CD14-positive monocyte (primary cell): ENCODE measurements at regions not wholly inside any gene's neighbourhood (a gene's known extent, or its start where the extent isn't known, plus 50 kb on each side); places are given as distances from the start of the nearest gene placed in this dataset.

Experiments used
- DNase-seq, 3 donors: peaks; one replicate each; pipeline ENCODE4 v3.0.0-alpha.2; 2011 to 2022
- H2AFZ ChIP-seq: 2 replicates; pipeline ENCODE4 v1.6.0; 2012; ENCODE audit warnings: mild to moderate bottlenecking, low read depth, low read length, inconsistent platforms; ENCODE audit not compliant: insufficient read depth, poor library complexity, severe bottlenecking
- H3K27ac ChIP-seq, 2 donors: 1 replicate in 1 of 2; 2 replicates in 1 of 2; pipeline ENCODE4 v1.5.1; 2012 to 2013; ENCODE audit warnings: low read length in 2 of 2, control low read depth in 1 of 2, inconsistent platforms in 1 of 2, low read depth in 1 of 2, mild to moderate bottlenecking in 1 of 2
- H3K27me3 ChIP-seq, 2 donors: one replicate each; pipeline versions ENCODE4 v1.6.0 to v1.6.1; 2011 to 2013; ENCODE audit warnings: low read length in 2 of 2; ENCODE audit not compliant: control insufficient read depth in 2 of 2, insufficient read depth in 2 of 2
- H3K36me3 ChIP-seq, 2 donors: replicated peaks in 1 of 2; 1 replicate in 1 of 2; 2 replicates in 1 of 2; pipeline versions ENCODE4 v1.5.1 to v1.6.1; 2012 to 2013; ENCODE audit warnings: low read length in 2 of 2, control low read depth in 1 of 2, inconsistent platforms in 1 of 2, mild to moderate bottlenecking in 1 of 2; ENCODE audit not compliant: insufficient read depth in 2 of 2, control insufficient read depth in 1 of 2
- H3K4me1 ChIP-seq, 2 donors: 1 replicate in 1 of 2; 2 replicates in 1 of 2; pipeline versions ENCODE4 v1.5.1 to v1.6.1; 2012 to 2013; ENCODE audit warnings: low read length in 2 of 2, control low read depth in 1 of 2, inconsistent platforms in 1 of 2, mild to moderate bottlenecking in 1 of 2, moderate library complexity in 1 of 2; ENCODE audit not compliant: insufficient read depth in 2 of 2, control insufficient read depth in 1 of 2
- H3K4me2 ChIP-seq: replicated peaks from 2 replicates; pipeline ENCODE3; 2012; ENCODE audit warnings: low read length, moderate library complexity, mild to moderate bottlenecking; ENCODE audit not compliant: poor library complexity, severe bottlenecking; ENCODE audit errors: extremely low read depth
- H3K4me3 ChIP-seq, 3 experiments: fragments of 200-600 bp in 1 of 3; sonication (generic) in 1 of 3; replicated peaks in 1 of 3; 1 replicate in 2 of 3; 2 replicates in 1 of 3; pipeline ENCODE4 v1.5.1; 2011 to 2013; ENCODE audit warnings: low read length in 3 of 3, mild to moderate bottlenecking in 3 of 3, control low read depth in 2 of 3, low read depth in 2 of 3, inconsistent platforms in 1 of 3, moderate library complexity in 1 of 3
- H3K79me2 ChIP-seq: 2 replicates; pipeline ENCODE4 v1.6.0; 2012; ENCODE audit warnings: mild to moderate bottlenecking, control low read depth, inconsistent platforms, low read length, moderate library complexity; ENCODE audit not compliant: insufficient read depth
- H3K9ac ChIP-seq: 2 replicates; pipeline ENCODE4 v1.6.0; 2017; ENCODE audit warnings: low read length, mild to moderate bottlenecking; ENCODE audit not compliant: insufficient read depth, poor library complexity, severe bottlenecking
- H3K9me3 ChIP-seq, 2 donors: replicated peaks in 1 of 2; 1 replicate in 1 of 2; 2 replicates in 1 of 2; pipeline versions ENCODE4 v1.5.1 to v1.6.1; 2012 to 2013; ENCODE audit warnings: low read length in 2 of 2, control low read depth in 1 of 2; ENCODE audit not compliant: control insufficient read depth in 1 of 2, insufficient read depth in 1 of 2
- H4K20me1 ChIP-seq: 2 replicates; pipeline ENCODE4 v1.6.0; 2012; ENCODE audit warnings: mild to moderate bottlenecking, low read length, control low read depth, moderate library complexity; ENCODE audit not compliant: insufficient read depth
- H3K27ac Mint-ChIP-seq, 7 donors: one replicate each; pipeline ENCODE4 v1.8.0; 2020; ENCODE audit warnings: mild to moderate bottlenecking in 7 of 7, mixed read lengths in 7 of 7, moderate library complexity in 6 of 7, inconsistent platforms in 2 of 7
- H3K27me3 Mint-ChIP-seq, 3 donors: one replicate each; pipeline ENCODE4 v1.8.0; 2021 to 2022; ENCODE audit warnings: low read depth in 3 of 3, mild to moderate bottlenecking in 3 of 3, mixed read lengths in 3 of 3, moderate library complexity in 3 of 3, inconsistent platforms in 1 of 3
- H3K36me3 Mint-ChIP-seq, 2 donors: one replicate each; pipeline ENCODE4 v1.8.0; 2020; ENCODE audit warnings: mixed read lengths in 2 of 2, inconsistent platforms in 1 of 2, mild to moderate bottlenecking in 1 of 2
- H3K4me1 Mint-ChIP-seq: one replicate; pipeline ENCODE4 v1.8.0; 2020; ENCODE audit warnings: mild to moderate bottlenecking, mixed read lengths
- H3K4me3 Mint-ChIP-seq, 2 donors: one replicate each; pipeline ENCODE4 v1.8.0; 2020; ENCODE audit warnings: mild to moderate bottlenecking in 2 of 2, mixed read lengths in 2 of 2, moderate library complexity in 1 of 2
- H3K9me3 Mint-ChIP-seq, 7 donors: one replicate each; pipeline ENCODE4 v1.8.0; 2020 to 2022; ENCODE audit warnings: mixed read lengths in 7 of 7, mild to moderate bottlenecking in 6 of 7, moderate library complexity in 6 of 7, inconsistent platforms in 2 of 7
- WGBS: methylation state at CpG from one replicate; pipeline ENCODE4 v1.1.5; 2013; ENCODE audit warnings: missing lambda C conversion rate; ENCODE audit not compliant: insufficient coverage; 5-methylcytosine and 5-hydroxymethylcytosine counted together
- intact Hi-C, 2 donors: fragments of 100-400 bp; cut with micrococcal nuclease; formaldehyde crosslinking; loops; one replicate each; pipeline versions ENCODE4 v1.15.0 to v1.15.1; 2023
- TF ChIP-seq, protein P1 (sequence below): fragments of 200-600 bp; IDR thresholded peaks from one replicate; pipeline ENCODE4 v1.8.0; 2022; ENCODE audit warnings: antibody characterized with exemption, mild to moderate bottlenecking

DNA sequence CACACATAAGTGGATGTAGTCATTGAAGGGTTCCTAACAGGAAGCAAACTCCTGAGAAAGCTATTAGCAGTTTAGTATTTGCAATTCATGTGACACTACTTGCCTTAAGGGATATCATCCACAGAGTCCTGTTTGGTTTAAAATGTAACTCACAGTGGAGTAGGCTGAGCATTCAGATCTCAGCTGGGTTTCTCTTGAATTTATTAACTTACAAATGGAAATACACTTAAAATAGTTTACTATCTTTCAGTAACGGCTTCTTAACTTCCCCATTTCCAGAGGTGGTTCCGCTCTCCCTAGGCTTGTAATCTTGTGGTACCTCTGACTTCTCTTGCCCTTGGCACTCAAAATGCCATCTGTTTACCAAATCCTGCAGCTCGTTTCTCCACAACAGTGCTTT, 660.7 kb upstream of the ADAMTS16 start:
- H3K27me3 Mint-ChIP-seq = no peaks in the 10 kb centered on the region
- Histone ChIP-seq H3K4me1 (no peaks in the 10 kb centered on the region), H3K27ac (no peak overlapping the region), H3K9ac (no peak overlapping the region), H4K20me1 (no peaks in the 10 kb centered on the region), H2AFZ (no peak overlapping the region), H3K9me3 (peaks cover 7 to 8% of the 10 kb centered on the region in 2 donors), H3K27me3 (no peaks in the 10 kb centered on the region), H3K4me2 (no peak overlapping the region), H3K4me3 (no peak overlapping the region), H3K79me2 (no peaks in the 10 kb centered on the region), H3K36me3 (no peaks in the 10 kb centered on the region)
- no peaks in the 10 kb centered on the region for H3K36me3 Mint-ChIP-seq
- 30% methylated on average over 3 of the region's 3 CpGs for WGBS
- no peak for DNase-seq
- intact Hi-C loops = no loop called here
- no peaks in the 10 kb centered on the region for H3K4me1 Mint-ChIP-seq
- no peak overlapping the region for H3K4me3 Mint-ChIP-seq
- H3K9me3 Mint-ChIP-seq = peaks cover 0 to 19% (median 3%) of the 10 kb centered on the region in 7 donors
- no peak overlapping the region for H3K27ac Mint-ChIP-seq
- TF ChIP-seq, protein P1, sequence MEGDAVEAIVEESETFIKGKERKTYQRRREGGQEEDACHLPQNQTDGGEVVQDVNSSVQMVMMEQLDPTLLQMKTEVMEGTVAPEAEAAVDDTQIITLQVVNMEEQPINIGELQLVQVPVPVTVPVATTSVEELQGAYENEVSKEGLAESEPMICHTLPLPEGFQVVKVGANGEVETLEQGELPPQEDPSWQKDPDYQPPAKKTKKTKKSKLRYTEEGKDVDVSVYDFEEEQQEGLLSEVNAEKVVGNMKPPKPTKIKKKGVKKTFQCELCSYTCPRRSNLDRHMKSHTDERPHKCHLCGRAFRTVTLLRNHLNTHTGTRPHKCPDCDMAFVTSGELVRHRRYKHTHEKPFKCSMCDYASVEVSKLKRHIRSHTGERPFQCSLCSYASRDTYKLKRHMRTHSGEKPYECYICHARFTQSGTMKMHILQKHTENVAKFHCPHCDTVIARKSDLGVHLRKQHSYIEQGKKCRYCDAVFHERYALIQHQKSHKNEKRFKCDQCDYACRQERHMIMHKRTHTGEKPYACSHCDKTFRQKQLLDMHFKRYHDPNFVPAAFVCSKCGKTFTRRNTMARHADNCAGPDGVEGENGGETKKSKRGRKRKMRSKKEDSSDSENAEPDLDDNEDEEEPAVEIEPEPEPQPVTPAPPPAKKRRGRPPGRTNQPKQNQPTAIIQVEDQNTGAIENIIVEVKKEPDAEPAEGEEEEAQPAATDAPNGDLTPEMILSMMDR = no peak

DNA sequence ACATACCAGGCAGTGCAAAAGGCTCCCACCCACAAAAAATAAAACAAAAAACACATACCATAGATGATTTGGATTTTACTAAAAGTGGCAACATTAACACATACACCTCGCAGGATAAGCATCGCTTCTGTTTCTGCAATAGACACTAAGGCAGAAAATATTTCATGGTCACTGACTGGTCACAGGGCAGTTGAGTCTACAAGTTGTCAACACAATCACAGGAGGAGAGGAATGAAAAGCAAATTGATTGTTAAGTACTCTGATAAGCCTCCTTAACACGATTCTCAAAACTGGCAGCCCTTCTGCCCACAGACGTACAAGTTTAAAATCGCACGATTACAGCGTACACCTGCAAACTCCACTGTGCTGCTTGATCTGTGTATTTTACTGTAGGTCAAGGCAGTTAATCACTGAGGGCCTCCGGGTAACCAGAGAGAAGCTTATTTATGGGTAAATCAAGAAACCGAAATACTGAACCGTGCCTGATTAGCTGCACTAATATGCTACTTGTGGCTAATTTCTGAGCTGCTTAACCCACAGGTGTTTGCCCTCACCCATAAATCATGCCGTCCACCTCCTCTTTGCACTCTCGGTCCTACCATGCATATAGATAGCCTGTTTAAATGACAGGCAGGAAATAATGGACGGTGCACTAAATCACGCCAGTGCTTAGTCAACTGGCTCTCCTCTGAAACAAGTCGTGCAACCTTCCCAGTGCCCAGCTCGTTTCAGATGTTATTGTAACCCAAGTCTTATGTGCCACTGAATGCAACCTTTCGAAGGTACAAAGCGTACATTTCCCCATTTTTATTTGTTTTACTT, 659.4 kb upstream of the ADAMTS16 start:
- Histone ChIP-seq H3K9ac (no peak overlapping the region), H3K36me3 (no peaks in the 10 kb centered on the region), H3K4me2 (no peak overlapping the region), H3K27ac (no peak overlapping the region), H3K9me3 (peaks cover 7 to 8% of the 10 kb centered on the region in 2 donors), H3K79me2 (no peaks in the 10 kb centered on the region), H3K4me1 (no peaks in the 10 kb centered on the region), H3K4me3 (no peak overlapping the region), H4K20me1 (no peaks in the 10 kb centered on the region), H3K27me3 (no peaks in the 10 kb centered on the region), H2AFZ (no peak overlapping the region)
- intact Hi-C loops = no loop called here
- DNase-seq = no peak
- Mint-ChIP-seq H3K27me3 (no peaks in the 10 kb centered on the region), H3K4me1 (no peaks in the 10 kb centered on the region), H3K4me3 (no peak overlapping the region), H3K36me3 (no peaks in the 10 kb centered on the region), H3K27ac (peak overlapping the region in 1 of 7 donors; percentile 81), H3K9me3 (peaks cover 0 to 9% (median 0%) of the 10 kb centered on the region in 7 donors)
- 85% methylated on average over 15 of the region's 18 CpGs for WGBS
- TF ChIP-seq, protein P1 = no peak
